Renal cortical epithelial cell (primary cell): ENCODE measurements at regions not wholly inside any gene's neighbourhood (a gene's known extent, or its start where the extent isn't known, plus 50 kb on each side); places are given as distances from the start of the nearest gene placed in this dataset.
A peak's percentile ranks its signal among the peaks of the same experiment; 100 is the strongest.

ENCODE experiments used
- DNase-seq: peaks from one replicate; pipeline ENCODE4 v3.0.0-alpha.2; 2011; ENCODE audit warnings: low read depth

GRCh38 chr16:86664522-86665318, 86.4 kb downstream of the FOXL1 start:
- peak; percentile 98 for DNase-seq

GRCh38 chr16:86665319-86665675, 86.9 kb downstream of the FOXL1 start:
- DNase-seq = peak; percentile 95

- DNase-seq = no peak
These were observed 87.6 kb downstream of the FOXL1 start for GRCh38 chr16:86665929-86666328.

GRCh38 chr16:86667035-86667434, 88.7 kb downstream of the FOXL1 start:
- no peak for DNase-seq

- DNase-seq = no peak
These were observed 90.0 kb downstream of the FOXL1 start for GRCh38 chr16:86668136-86668910.

- DNase-seq = no peak
These were observed 91.0 kb downstream of the FOXL1 start for GRCh38 chr16:86669285-86669805.

GRCh38 chr16:86669937-86670749, 91.8 kb downstream of the FOXL1 start:
- no peak for DNase-seq

GRCh38 chr16:86670750-86671234, 92.4 kb downstream of the FOXL1 start:
- no peak for DNase-seq

- peak; percentile 21 for DNase-seq
These were observed 93.3 kb downstream of the FOXL1 start for GRCh38 chr16:86671486-86672178.

GRCh38 chr16:86672179-86672863, 94.0 kb downstream of the FOXL1 start:
- DNase-seq = no peak

- DNase-seq = no peak
These were observed 95.0 kb downstream of the FOXL1 start for GRCh38 chr16:86673090-86673955.

- DNase-seq = no peak
These were observed 95.7 kb downstream of the FOXL1 start for GRCh38 chr16:86673956-86674453.

- DNase-seq = peak; percentile 27
These were observed 97.9 kb downstream of the FOXL1 start for GRCh38 chr16:86676254-86676670.

GRCh38 chr16:86679490-86679889, 101.1 kb downstream of the FOXL1 start:
- no peak for DNase-seq

- DNase-seq = peak; percentile 47
These were observed 101.8 kb downstream of the FOXL1 start for GRCh38 chr16:86680162-86680561.

- DNase-seq = no peak
These were observed 102.3 kb downstream of the FOXL1 start for GRCh38 chr16:86680661-86681030.

- no peak for DNase-seq
These were observed 102.8 kb downstream of the FOXL1 start for GRCh38 chr16:86681031-86681756.

- no peak for DNase-seq
These were observed 103.4 kb downstream of the FOXL1 start for GRCh38 chr16:86681757-86682106.
